H1 (cell line): ENCODE measurements at regions not wholly inside any gene's neighbourhood (a gene's known extent, or its start where the extent isn't known, plus 50 kb on each side); places are given as distances from the start of the nearest gene placed in this dataset.

Source experiments
- CTCF ChIA-PET: fragments of 300-600 bp; sonication (Branson Sonifier 250); formaldehyde crosslinking; loops from one replicate; lab custom pipeline; 2021; ENCODE audit not compliant: partially characterized antibody; lab: Charles Lee
- POLR2A ChIA-PET: fragments of 300-600 bp; sonication (Branson Sonifier 250); formaldehyde crosslinking; loops from one replicate; lab custom pipeline; 2021; ENCODE audit warnings: inconsistent platforms; ENCODE audit not compliant: partially characterized antibody; lab: Charles Lee
- DNase-seq, 2 experiments: peaks; one replicate each; pipeline versions ENCODE4 v3.0.0 to v3.0.0-alpha.2; 2010 to 2022; ENCODE audit warnings: low spot score in 2 of 2, low read depth in 1 of 2, mixed read lengths in 1 of 2
- FAIRE-seq: peaks from 2 replicates; lab custom pipeline; 2011; peaks lifted over from hg19 to GRCh38; lab: Jason Lieb, UNC
- H2AFZ ChIP-seq: 2 replicates; pipeline ENCODE4 v1.8.1; 2012; ENCODE audit warnings: low read length, inconsistent platforms
- H2AK5ac ChIP-seq: 2 replicates; pipeline ENCODE4 v1.6.1; 2013; ENCODE audit warnings: low read depth, low read length
- H2BK120ac ChIP-seq: replicated peaks from 2 replicates; pipeline ENCODE3; 2013; ENCODE audit warnings: low read depth, low read length, inconsistent platforms
- H2BK12ac ChIP-seq: 2 replicates; pipeline ENCODE4 v1.6.1; 2013; ENCODE audit warnings: low read depth, low read length
- H2BK15ac ChIP-seq: 2 replicates; pipeline ENCODE4 v1.6.1; 2013; ENCODE audit warnings: low read length
- H2BK20ac ChIP-seq: 2 replicates; pipeline ENCODE4 v1.6.1; 2013; ENCODE audit warnings: low read length
- H2BK5ac ChIP-seq: 2 replicates; pipeline ENCODE4 v1.6.1; 2013; ENCODE audit warnings: low read depth, low read length
- H3K14ac ChIP-seq: 2 replicates; pipeline ENCODE4 v1.6.1; 2013; ENCODE audit warnings: inconsistent platforms; ENCODE audit not compliant: insufficient read length
- H3K18ac ChIP-seq: 2 replicates; pipeline ENCODE4 v1.6.1; 2013; ENCODE audit warnings: low read length; ENCODE audit errors: extremely low read depth
- H3K23ac ChIP-seq: 2 replicates; pipeline ENCODE4 v1.6.1; 2013; ENCODE audit warnings: inconsistent platforms; ENCODE audit not compliant: insufficient read length
- H3K23me2 ChIP-seq: 2 replicates; pipeline ENCODE4 v1.6.1; 2013; ENCODE audit warnings: low read depth, low read length
- H3K27ac ChIP-seq: 2 replicates; pipeline ENCODE4 v1.6.1; 2011; ENCODE audit warnings: low read depth, low read length, inconsistent platforms
- H3K27me3 ChIP-seq, 4 experiments: replicated peaks in 1 of 4; 1 replicate in 1 of 4; 2 replicates in 3 of 4; pipeline versions ENCODE4 v1.6.1 to v1.8.1; 2011 to 2013; ENCODE audit warnings: low read length in 3 of 4, mild to moderate bottlenecking in 3 of 4, inconsistent platforms in 2 of 4, mixed read lengths in 2 of 4, moderate library complexity in 1 of 4; ENCODE audit not compliant: control insufficient read depth in 3 of 4, insufficient read depth in 3 of 4; ENCODE audit errors: extremely low read depth in 1 of 4
- H3K36me3 ChIP-seq, 4 experiments: 2 replicates each; pipeline versions ENCODE4 v1.6.1 to v1.8.1; 2011 to 2013; ENCODE audit warnings: mild to moderate bottlenecking in 4 of 4, low read length in 3 of 4, moderate library complexity in 2 of 4, control low read depth in 1 of 4, inconsistent platforms in 1 of 4; ENCODE audit not compliant: insufficient read depth in 4 of 4, control insufficient read depth in 2 of 4
- H3K4ac ChIP-seq: replicated peaks from 2 replicates; pipeline ENCODE3; 2013; ENCODE audit warnings: low read length, low read depth, mixed read lengths, inconsistent platforms; ENCODE audit not compliant: insufficient read length
- H3K4me1 ChIP-seq, 4 experiments: replicated peaks in 1 of 4; 1 replicate in 1 of 4; 2 replicates in 3 of 4; pipeline versions ENCODE4 v1.6.1 to v1.8.1; 2011 to 2013; ENCODE audit warnings: low read length in 3 of 4, inconsistent platforms in 2 of 4, mixed read lengths in 1 of 4; ENCODE audit not compliant: insufficient read depth in 4 of 4, control insufficient read depth in 3 of 4
- H3K4me2 ChIP-seq, 2 experiments: 2 replicates each; pipeline versions ENCODE4 v1.6.1 to v1.8.1; 2011 to 2013; ENCODE audit warnings: low read depth in 2 of 2, low read length in 2 of 2, control low read depth in 1 of 2, inconsistent platforms in 1 of 2, mild to moderate bottlenecking in 1 of 2; ENCODE audit not compliant: insufficient read depth in 1 of 2
- H3K4me3 ChIP-seq, 4 experiments: fragments of 200-600, 300-600 bp in 1 of 4; sonication (generic), shearing (Covaris generic), sonication (Bioruptor Twin) in 1 of 4; 2 replicates each; pipeline versions ENCODE4 v1.5.1 to v1.8.1; 2011 to 2016; ENCODE audit warnings: low read length in 4 of 4, low read depth in 3 of 4, control low read depth in 2 of 4, inconsistent platforms in 2 of 4, mild to moderate bottlenecking in 2 of 4, mixed read lengths in 1 of 4, moderate library complexity in 1 of 4; ENCODE audit not compliant: insufficient read depth in 2 of 4; ENCODE audit errors: extremely low read depth in 1 of 4
- H3K56ac ChIP-seq: replicated peaks from 2 replicates; pipeline ENCODE3; 2013; ENCODE audit warnings: low read depth, mild to moderate bottlenecking, mixed read lengths, low read length, inconsistent platforms; ENCODE audit not compliant: insufficient read length
- H3K79me1 ChIP-seq: 2 replicates; pipeline ENCODE4 v1.6.1; 2013; ENCODE audit warnings: low read depth, low read length, control low read depth
- H3K79me2 ChIP-seq, 2 experiments: 2 replicates each; pipeline versions ENCODE4 v1.6.1 to v1.8.1; 2012 to 2013; ENCODE audit warnings: low read length in 2 of 2, mild to moderate bottlenecking in 2 of 2, inconsistent platforms in 1 of 2; ENCODE audit not compliant: insufficient read depth in 2 of 2, control insufficient read depth in 1 of 2
- H3K9ac ChIP-seq, 4 experiments: replicated peaks in 1 of 4; 1 replicate in 1 of 4; 2 replicates in 3 of 4; pipeline versions ENCODE4 v1.6.1 to v1.8.1; 2011 to 2013; ENCODE audit warnings: low read depth in 3 of 4, low read length in 3 of 4, control low read depth in 2 of 4, mild to moderate bottlenecking in 2 of 4, moderate library complexity in 2 of 4, inconsistent platforms in 1 of 4; ENCODE audit errors: extremely low read depth in 1 of 4
- H3K9me3 ChIP-seq, 2 experiments: 2 replicates each; pipeline versions ENCODE4 v1.6.1 to v1.8.1; 2012 to 2013; ENCODE audit warnings: mild to moderate bottlenecking in 2 of 2, moderate library complexity in 2 of 2, control low read depth in 1 of 2, inconsistent platforms in 1 of 2, low read depth in 1 of 2, low read length in 1 of 2, mixed read lengths in 1 of 2; ENCODE audit not compliant: insufficient read depth in 2 of 2
- H4K20me1 ChIP-seq, 2 experiments: replicated peaks in 1 of 2; 2 replicates each; pipeline versions ENCODE3 to v1.8.1; 2011 to 2013; ENCODE audit warnings: inconsistent platforms in 2 of 2, low read length in 2 of 2, mild to moderate bottlenecking in 1 of 2; ENCODE audit not compliant: insufficient read depth in 2 of 2, control insufficient read depth in 1 of 2
- H4K5ac ChIP-seq: 2 replicates; pipeline ENCODE4 v1.6.1; 2013; ENCODE audit warnings: low read length, low read depth, mixed read lengths, inconsistent platforms; ENCODE audit not compliant: insufficient read length
- H4K8ac ChIP-seq: 2 replicates; pipeline ENCODE4 v1.8.0; 2013; ENCODE audit warnings: mild to moderate bottlenecking, moderate library complexity, low read length, inconsistent platforms; ENCODE audit not compliant: insufficient read depth; ENCODE audit errors: extremely low read depth
- H4K91ac ChIP-seq: replicated peaks from 2 replicates; pipeline ENCODE3; 2013; ENCODE audit warnings: low read length, mixed read lengths, inconsistent platforms; ENCODE audit not compliant: insufficient read length
- BACH1 ChIP-seq: IDR thresholded peaks from 2 replicates; pipeline ENCODE4 v1.6.1; 2012; ENCODE audit warnings: low read length, improper control_type of control experiment
- CBX5 ChIP-seq: fragments of 300-800, 300-1000 bp; sonication (generic); IDR thresholded peaks from 2 replicates; pipeline ENCODE4 v1.7.1; 2016; ENCODE audit warnings: antibody characterized with exemption, low read length, low read depth
- CREB1 ChIP-seq: IDR thresholded peaks from 2 replicates; pipeline ENCODE4 v1.6.1; 2012; ENCODE audit warnings: inconsistent platforms
- GABPA ChIP-seq: IDR thresholded peaks from 2 replicates; pipeline ENCODE4 v1.6.1; 2011; ENCODE audit warnings: mild to moderate bottlenecking, low read length, moderate library complexity, borderline replicate concordance; ENCODE audit not compliant: insufficient read depth
- GTF2F1 ChIP-seq: IDR thresholded peaks from 2 replicates; pipeline ENCODE4 v1.6.1; 2012; ENCODE audit warnings: low read depth, low read length, improper control_type of control experiment, borderline replicate concordance
- HDAC6 ChIP-seq: IDR thresholded peaks from one replicate; pipeline ENCODE4 v1.7.1; 2012; ENCODE audit warnings: low read depth, mild to moderate bottlenecking, inconsistent platforms, low read length, moderate library complexity
- SIN3A ChIP-seq, 2 experiments: IDR thresholded peaks in 1 of 2; conservative IDR thresholded peaks in 1 of 2; 2 replicates each; pipeline ENCODE4 v1.6.1; 2011 to 2012; ENCODE audit warnings: low read length in 2 of 2, improper control_type of control experiment in 1 of 2, low read depth in 1 of 2, mild to moderate bottlenecking in 1 of 2
- SIRT6 ChIP-seq: IDR thresholded peaks from one replicate; pipeline ENCODE4 v1.7.1; 2012; ENCODE audit warnings: low read length, inconsistent platforms
- SRF ChIP-seq: IDR thresholded peaks from 2 replicates; pipeline ENCODE4 v1.6.1; 2011; ENCODE audit warnings: mild to moderate bottlenecking, low read depth, low read length, moderate library complexity
- YY1 ChIP-seq: IDR thresholded peaks from 2 replicates; pipeline ENCODE4 v1.6.1; 2011; ENCODE audit warnings: low read depth, mild to moderate bottlenecking, low read length
- WGBS, 2 experiments: shearing (Covaris generic) in 1 of 2; methylation state at CpG; one replicate each; pipeline versions ENCODE4 v1.1.6 to v1.1.7; 2013 to 2015; ENCODE audit warnings: low lambda C conversion rate in 2 of 2, mixed read lengths in 2 of 2, inconsistent platforms in 1 of 2, low coverage in 1 of 2, missing lambda C conversion rate in 1 of 2; ENCODE audit not compliant: insufficient replicate concordance in 2 of 2, insufficient coverage in 1 of 2, insufficient read length in 1 of 2; ENCODE audit errors: extremely low coverage in 1 of 2, missing lambda C conversion rate in 1 of 2; 5-methylcytosine and 5-hydroxymethylcytosine counted together

- no peak overlapping the region for H3K27ac ChIP-seq
- no peak overlapping the region for H3K56ac ChIP-seq
- H3K18ac ChIP-seq = no peak overlapping the region
- peaks cover 0 to 1% (median 0%) of the 10 kb centered on the region in 4 experiments; a peak in 1 of 7 replicates for H3K27me3 ChIP-seq
- FAIRE-seq = no peak
- no peak overlapping the region for H3K9ac ChIP-seq
- no peak for DNase-seq
- ChIA-PET CTCF (no interaction called here), POLR2A (no interaction called here)
- no peak overlapping the region for H2BK15ac ChIP-seq
- 89% methylated on average over 4 of the region's 4 CpGs; no CpG with 5 or more reads in 1 of the 2 experiments for whole genome bisulfite sequencing, 2 experiments
- no peaks in the 10 kb centered on the region for H3K79me1 ChIP-seq
- no peaks in the 10 kb centered on the region for H3K9me3 ChIP-seq
- H3K4ac ChIP-seq = no peak overlapping the region
- H4K20me1 ChIP-seq = no peaks in the 10 kb centered on the region
- TF ChIP-seq YY1 (no peak), HDAC6 (no peak), GABPA (no peak), SIRT6 (no peak), SRF (no peak), SIN3A (conservative IDR thresholded peaks at IDR 0.05 in 1 of 2, IDR thresholded peaks at IDR 0.05 in 1 of 2; ENCODE audit: low read depth in 1 of 2, low read length in 2 of 2) (no peak), BACH1 (no peak), GTF2F1 (no peak), CREB1 (no peak), CBX5 (no peak)
- H4K5ac ChIP-seq = no peak overlapping the region
- H2BK12ac ChIP-seq = no peak overlapping the region
- H3K79me2 ChIP-seq = no peaks in the 10 kb centered on the region
- H3K23me2 ChIP-seq = no peaks in the 10 kb centered on the region
- no peak overlapping the region for H2BK5ac ChIP-seq
- H2AFZ ChIP-seq = no peak overlapping the region
- no peak overlapping the region for H4K8ac ChIP-seq
- H3K23ac ChIP-seq = no peak overlapping the region
- no peak overlapping the region for H2BK120ac ChIP-seq
- no peaks in the 10 kb centered on the region for H3K4me1 ChIP-seq
- no peak overlapping the region for H3K14ac ChIP-seq
- no peak overlapping the region for H2BK20ac ChIP-seq
- no peak overlapping the region for H2AK5ac ChIP-seq
- H3K4me2 ChIP-seq = no peak overlapping the region
- no peak overlapping the region for H4K91ac ChIP-seq
- no peaks in the 10 kb centered on the region for H3K36me3 ChIP-seq
- no peak overlapping the region for H3K4me3 ChIP-seq
These were observed 138.4 kb upstream of the DLGAP1 start for GRCh38 chr18:4593459-4593858.
